ENCODE measurements at regions not wholly inside any gene's neighbourhood (a gene's known extent, or its start where the extent isn't known, plus 50 kb on each side); places are given as distances from the start of the nearest gene placed in this dataset.
"Not testable (repeated sequence)": the region's sequence is repeated elsewhere in the genome, so short reads cannot be mapped to it uniquely, and the experiment has no call there.

DNA sequence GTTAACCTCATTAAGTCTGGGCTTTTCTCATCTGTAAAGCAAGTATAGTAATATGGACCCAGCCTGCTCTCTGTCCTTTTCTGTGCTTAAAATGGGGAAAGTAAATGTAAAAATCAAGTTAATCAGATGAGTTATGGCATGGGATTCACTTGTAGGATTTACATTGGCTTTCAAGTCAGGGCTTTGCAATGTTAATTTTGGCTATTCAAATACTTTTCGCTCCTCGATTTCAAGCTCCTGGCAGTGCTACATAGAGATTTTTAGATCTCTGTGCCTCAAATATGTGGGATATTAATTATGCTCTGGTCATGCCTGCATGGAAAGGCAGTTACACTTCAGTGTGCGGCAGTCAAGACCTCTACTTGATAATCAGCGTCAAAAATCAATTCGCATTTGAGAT, 709.8 kb downstream of the LTN1 start:
- DNase-seq (ENCODE audit: low spot score in 2 of 2, unreplicated experiment in 2 of 2): no peak
- H3K4me1 Mint-ChIP-seq: peaks cover 31% of the 10 kb centered on the region
- peaks cover 56% of the 10 kb centered on the region for H3K9me3 Mint-ChIP-seq
- H3K4me3 Mint-ChIP-seq: no peak overlapping the region
- no peaks in the 10 kb centered on the region for H3K27me3 Mint-ChIP-seq (ENCODE audit: low read depth)
- TF ChIP-seq CTCF (IDR thresholded peaks at IDR 0.05; ENCODE audit: unreplicated experiment): no peak
- H3K27ac Mint-ChIP-seq: peak overlapping the region; percentile 87
- peaks cover 47% of the 10 kb centered on the region for H3K36me3 Mint-ChIP-seq

DNA sequence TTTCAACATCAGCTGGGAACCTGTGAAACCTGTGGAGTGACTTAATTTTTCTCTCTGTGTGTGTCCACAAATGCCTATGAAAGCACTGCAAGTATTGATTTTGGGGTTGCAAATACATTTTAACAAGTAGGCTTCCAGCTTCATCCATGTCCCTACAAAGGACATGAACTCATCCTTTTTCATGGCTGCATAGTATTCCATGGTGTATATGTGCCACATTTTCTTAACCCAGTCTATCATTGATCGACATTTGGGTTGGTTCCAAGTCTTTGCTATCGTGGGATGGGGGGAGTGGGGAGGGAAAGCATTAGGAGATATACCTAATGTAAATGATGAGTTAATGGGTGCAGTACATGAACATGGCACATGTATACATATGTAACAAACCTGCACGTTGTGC, 711.3 kb downstream of the LTN1 start:
- H3K9me3 Mint-ChIP-seq: peaks cover 54% of the 10 kb centered on the region
- peaks cover 31% of the 10 kb centered on the region for H3K4me1 Mint-ChIP-seq
- H3K27ac Mint-ChIP-seq: not testable (repeated sequence)

GRCh38 chr21:28280611-28281010, 712.1 kb downstream of the LTN1 start:
- peaks cover 31% of the 10 kb centered on the region for H3K4me1 Mint-ChIP-seq
- no peaks in the 10 kb centered on the region for H3K27me3 Mint-ChIP-seq (ENCODE audit: low read depth)
- no peak overlapping the region for H3K27ac Mint-ChIP-seq
- no peak for TF ChIP-seq CTCF (IDR thresholded peaks at IDR 0.05; ENCODE audit: unreplicated experiment)
- H3K9me3 Mint-ChIP-seq: peaks cover 47% of the 10 kb centered on the region
- DNase-seq (ENCODE audit: low spot score in 2 of 2, unreplicated experiment in 2 of 2): no peak
- H3K4me3 Mint-ChIP-seq: no peak overlapping the region
- peaks cover 37% of the 10 kb centered on the region for H3K36me3 Mint-ChIP-seq

More for the DNA sequence above, 711.3 kb downstream of the LTN1 start:
- peaks cover 42% of the 10 kb centered on the region for H3K36me3 Mint-ChIP-seq
- DNase-seq (ENCODE audit: low spot score in 2 of 2, unreplicated experiment in 2 of 2); H3K4me3 Mint-ChIP-seq; H3K27me3 Mint-ChIP-seq (ENCODE audit: low read depth): not testable (repeated sequence)

DNA sequence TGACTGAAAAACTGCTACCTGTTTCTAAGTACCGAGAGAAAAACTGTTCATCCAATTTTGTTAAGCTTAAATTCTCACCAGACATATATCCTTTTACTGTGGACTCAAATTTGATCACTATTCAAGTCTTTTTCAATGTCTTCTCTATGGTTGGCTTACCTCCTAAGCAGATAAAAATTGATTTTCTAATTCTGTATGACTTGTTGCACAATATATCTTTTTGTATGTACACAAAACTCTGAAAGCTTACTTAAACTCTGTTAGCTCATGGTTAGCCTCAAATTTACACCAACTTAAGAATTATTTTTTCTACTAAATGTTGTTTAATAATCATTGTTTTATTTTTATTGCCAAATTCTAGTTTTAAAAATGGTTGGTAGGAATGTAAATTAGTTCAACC, 715.4 kb downstream of the LTN1 start:
- Mint-ChIP-seq H3K27ac (no peak overlapping the region), H3K36me3 (peaks cover 32% of the 10 kb centered on the region), H3K4me3 (no peak overlapping the region), H3K27me3 (ENCODE audit: low read depth) (no peaks in the 10 kb centered on the region), H3K4me1 (peaks cover 20% of the 10 kb centered on the region), H3K9me3 (peaks cover 46% of the 10 kb centered on the region)
- no peak for DNase-seq (ENCODE audit: low spot score in 2 of 2, unreplicated experiment in 2 of 2)
- no peak for TF ChIP-seq CTCF (IDR thresholded peaks at IDR 0.05; ENCODE audit: unreplicated experiment)

DNA sequence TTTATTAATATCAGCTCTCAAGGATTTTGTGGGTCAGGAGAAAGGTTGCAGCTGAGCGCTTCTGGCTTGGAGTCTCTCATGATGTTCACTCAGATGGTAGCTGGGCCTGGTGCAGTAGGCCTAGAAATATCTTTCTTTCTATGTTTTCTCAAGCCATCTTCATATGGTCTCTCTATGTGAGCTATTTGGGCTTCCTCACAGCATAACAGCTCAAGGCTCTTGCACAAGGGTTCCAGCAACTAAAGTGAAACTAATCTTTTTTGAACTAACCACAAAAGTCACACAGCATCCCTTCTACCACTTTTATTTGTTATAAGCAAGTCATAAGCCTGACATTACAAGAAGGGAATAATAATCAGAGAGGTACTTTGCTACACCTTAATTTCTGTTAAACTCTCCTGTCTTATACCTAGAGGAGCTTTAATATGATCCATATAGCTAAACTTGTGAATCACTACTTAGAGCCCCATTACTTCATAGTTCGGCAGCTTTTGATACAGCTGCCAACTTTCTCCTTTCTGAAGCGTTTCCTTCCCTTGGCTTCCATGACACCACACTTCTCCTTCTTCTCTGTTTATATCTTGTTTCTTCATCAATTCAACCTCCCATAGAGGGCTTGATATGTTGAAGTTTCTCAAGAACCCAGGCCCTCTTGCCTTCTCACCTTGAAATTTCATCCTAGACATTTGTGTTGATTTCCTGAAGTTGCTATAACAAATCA, 720.2 kb downstream of the LTN1 start:
- no peak overlapping the region for H3K4me3 Mint-ChIP-seq
- H3K27me3 Mint-ChIP-seq (ENCODE audit: low read depth): no peaks in the 10 kb centered on the region
- peaks cover 14% of the 10 kb centered on the region for H3K36me3 Mint-ChIP-seq
- no peak for DNase-seq (ENCODE audit: low spot score in 2 of 2, unreplicated experiment in 2 of 2)
- TF ChIP-seq CTCF (IDR thresholded peaks at IDR 0.05; ENCODE audit: unreplicated experiment): no peak
- peaks cover 46% of the 10 kb centered on the region for H3K4me1 Mint-ChIP-seq
- peak overlapping the region; percentile 55 for H3K27ac Mint-ChIP-seq
- H3K9me3 Mint-ChIP-seq: peaks cover 23% of the 10 kb centered on the region

DNA sequence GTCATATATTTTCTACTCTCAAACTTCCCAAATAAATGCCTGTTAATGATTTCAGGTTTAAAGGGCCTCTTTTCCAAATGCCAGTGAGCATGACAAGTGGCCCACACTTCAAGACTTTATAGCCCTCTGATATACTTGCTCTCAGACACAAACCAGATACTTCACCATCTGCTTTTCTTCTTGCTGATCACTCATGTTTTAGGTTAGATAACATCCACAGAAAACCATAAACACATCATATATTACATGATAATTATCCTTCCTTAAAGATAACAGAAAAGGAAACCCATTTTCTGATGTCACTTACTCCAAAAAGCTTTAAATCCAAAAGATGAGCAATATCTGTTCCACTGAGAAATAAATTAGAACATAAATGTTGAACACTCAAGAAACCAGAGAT, 723.5 kb downstream of the LTN1 start:
- H3K27ac Mint-ChIP-seq: peak overlapping the region; percentile 70
- H3K36me3 Mint-ChIP-seq: peaks cover 10% of the 10 kb centered on the region
- peaks cover 7% of the 10 kb centered on the region for H3K9me3 Mint-ChIP-seq
- H3K27me3 Mint-ChIP-seq (ENCODE audit: low read depth): no peaks in the 10 kb centered on the region
- TF ChIP-seq CTCF (IDR thresholded peaks at IDR 0.05; ENCODE audit: unreplicated experiment): no peak
- H3K4me3 Mint-ChIP-seq: peak overlapping the region; percentile 44
- peaks cover 59% of the 10 kb centered on the region for H3K4me1 Mint-ChIP-seq
- DNase-seq (ENCODE audit: low spot score in 2 of 2, unreplicated experiment in 2 of 2): no peak

Data from mesothelial cell of epicardium (in vitro differentiated cells).